Activated naive CD4-positive, alpha-beta T cell treated with anti-CD3 and anti-CD28 coated beads for 36 hours (primary cell): ENCODE measurements at regions not wholly inside any gene's neighbourhood (a gene's known extent, or its start where the extent isn't known, plus 50 kb on each side); places are given as distances from the start of the nearest gene placed in this dataset.

Experiments
- CTCF ChIA-PET: fragments of 350-600 bp; sonication (Branson Sonifier 250); formaldehyde crosslinking; loops from one replicate; lab custom pipeline; 2021; ENCODE audit warnings: antibody characterized with exemption; lab: Charles Lee
- DNase-seq: peaks from one replicate; pipeline ENCODE4 v3.0.0-alpha.2; 2020
- H3K27ac Mint-ChIP-seq: one replicate; pipeline ENCODE4 v1.8.0; 2021; ENCODE audit warnings: mild to moderate bottlenecking, mixed read lengths
- H3K27me3 Mint-ChIP-seq: one replicate; pipeline ENCODE4 v1.8.0; 2021; ENCODE audit warnings: low read depth, mixed read lengths
- H3K36me3 Mint-ChIP-seq: one replicate; pipeline ENCODE4 v1.8.0; 2021; ENCODE audit warnings: low read depth, mixed read lengths
- H3K4me1 Mint-ChIP-seq: one replicate; pipeline ENCODE4 v1.8.0; 2021; ENCODE audit warnings: low read depth, mixed read lengths
- H3K4me3 Mint-ChIP-seq: one replicate; pipeline ENCODE4 v1.8.0; 2021; ENCODE audit warnings: mild to moderate bottlenecking, moderate library complexity, mixed read lengths
- H3K9me3 Mint-ChIP-seq: one replicate; pipeline ENCODE4 v1.8.0; 2021; ENCODE audit warnings: mixed read lengths
- intact Hi-C: fragments of 100-400 bp; cut with micrococcal nuclease; formaldehyde crosslinking; loops from one replicate; pipeline ENCODE4 v1.15.1; 2023

DNA sequence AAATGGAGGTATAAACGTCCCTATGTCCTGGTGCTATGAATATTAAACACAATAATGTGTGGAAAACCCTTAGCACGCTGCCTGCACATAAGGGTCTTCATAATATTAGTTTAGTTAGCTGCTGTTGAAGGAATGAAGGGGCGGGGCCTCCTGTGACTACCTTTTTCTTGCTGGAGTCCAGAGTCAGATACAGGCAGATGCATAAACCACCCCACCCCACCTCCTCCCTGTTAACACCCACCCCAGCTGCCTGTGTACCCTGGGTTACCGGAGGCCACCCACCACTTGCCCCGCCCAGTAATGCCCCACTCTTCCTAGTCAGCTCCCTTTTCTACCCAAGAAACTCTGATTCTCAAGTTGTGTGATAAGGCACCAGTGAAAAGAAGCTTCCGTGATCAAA lies 158.4 kb downstream of the EN1 start:
- Mint-ChIP-seq H3K4me1 (no peaks in the 10 kb centered on the region), H3K27ac (no peak overlapping the region), H3K36me3 (no peaks in the 10 kb centered on the region), H3K27me3 (peaks cover 9% of the 10 kb centered on the region), H3K9me3 (no peaks in the 10 kb centered on the region), H3K4me3 (no peak overlapping the region)
- DNase-seq: no peak
- intact Hi-C loops: no loop called here
- CTCF ChIA-PET: interaction anchor here (0.7 kb wide), 1 partner anchor 29 kb away, joined by 3 read pairs; no protein-coding TSS in a partner anchor

DNA sequence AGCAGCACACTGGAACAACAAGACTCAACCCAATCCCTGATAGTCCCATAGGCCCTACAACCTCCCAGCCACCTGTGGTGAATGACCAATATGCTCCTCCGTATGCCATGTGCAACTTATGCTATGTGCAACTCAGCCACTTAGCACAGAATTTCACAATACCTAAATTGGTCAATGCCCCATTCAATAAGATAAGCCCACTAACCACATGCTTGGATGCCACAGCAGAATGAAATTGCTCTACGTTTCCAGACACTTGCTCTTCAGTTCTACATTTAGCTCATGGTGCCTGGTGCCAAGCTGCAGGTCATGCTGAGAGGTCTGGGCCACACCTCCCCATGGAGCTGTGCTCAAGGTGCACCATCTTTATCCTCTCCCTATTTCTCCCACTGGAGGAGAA lies 159.8 kb downstream of the EN1 start:
- no peaks in the 10 kb centered on the region for H3K9me3 Mint-ChIP-seq
- H3K36me3 Mint-ChIP-seq: no peaks in the 10 kb centered on the region
- CTCF ChIA-PET: no interaction called here
- no peaks in the 10 kb centered on the region for H3K4me1 Mint-ChIP-seq
- H3K4me3 Mint-ChIP-seq: no peak overlapping the region
- H3K27ac Mint-ChIP-seq: no peak overlapping the region
- peaks cover 11% of the 10 kb centered on the region for H3K27me3 Mint-ChIP-seq
- intact Hi-C loops: no loop called here
- DNase-seq: no peak

DNA sequence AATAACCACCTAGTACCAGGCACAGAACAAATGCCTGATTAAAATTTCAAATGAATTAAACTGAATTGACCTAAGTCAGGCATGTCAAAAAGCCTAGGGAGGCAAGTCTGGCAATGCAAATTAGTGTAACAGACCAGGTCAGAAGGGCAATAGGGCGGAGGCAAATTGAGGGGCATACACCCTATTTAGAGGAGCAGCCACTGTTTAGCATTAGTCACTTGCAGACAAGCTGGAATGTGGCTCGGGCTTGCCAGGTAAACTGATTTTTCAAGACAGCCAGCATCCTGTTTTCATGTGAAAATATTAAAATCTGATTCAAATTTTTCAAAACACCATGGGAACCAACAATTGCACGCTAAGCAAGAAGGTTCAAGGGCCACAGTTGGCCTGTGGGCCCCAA lies 160.3 kb downstream of the EN1 start:
- intact Hi-C loops: no loop called here
- Mint-ChIP-seq H3K27ac (no peak overlapping the region), H3K4me3 (no peak overlapping the region), H3K4me1 (no peaks in the 10 kb centered on the region), H3K36me3 (no peaks in the 10 kb centered on the region), H3K9me3 (no peaks in the 10 kb centered on the region), H3K27me3 (peaks cover 8% of the 10 kb centered on the region)
- DNase-seq: no peak
- CTCF ChIA-PET: no interaction called here

DNA sequence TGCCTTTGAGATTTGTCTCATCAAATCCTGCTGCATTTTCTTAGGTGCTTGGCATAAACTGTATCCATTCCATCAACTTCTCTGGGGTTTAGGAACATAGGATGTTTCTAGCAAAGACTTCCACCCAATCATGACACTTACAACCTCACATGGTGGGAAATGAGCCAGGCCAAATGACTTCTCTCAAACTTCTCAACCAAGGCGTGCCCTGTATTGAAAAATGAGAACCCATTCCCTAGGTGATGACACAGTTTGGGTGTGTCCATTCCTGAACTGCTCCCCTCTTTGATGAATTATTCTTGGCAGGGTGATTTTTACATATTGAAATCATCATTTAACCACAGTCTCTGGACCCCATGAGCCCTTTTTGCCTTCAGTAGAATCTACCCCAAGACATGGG lies 161.1 kb downstream of the EN1 start:
- CTCF ChIA-PET: no interaction called here
- Mint-ChIP-seq H3K9me3 (no peaks in the 10 kb centered on the region), H3K27ac (no peak overlapping the region), H3K4me3 (no peak overlapping the region), H3K27me3 (peaks cover 4% of the 10 kb centered on the region), H3K36me3 (no peaks in the 10 kb centered on the region), H3K4me1 (no peaks in the 10 kb centered on the region)
- no peak for DNase-seq
- intact Hi-C loops: no loop called here

DNA sequence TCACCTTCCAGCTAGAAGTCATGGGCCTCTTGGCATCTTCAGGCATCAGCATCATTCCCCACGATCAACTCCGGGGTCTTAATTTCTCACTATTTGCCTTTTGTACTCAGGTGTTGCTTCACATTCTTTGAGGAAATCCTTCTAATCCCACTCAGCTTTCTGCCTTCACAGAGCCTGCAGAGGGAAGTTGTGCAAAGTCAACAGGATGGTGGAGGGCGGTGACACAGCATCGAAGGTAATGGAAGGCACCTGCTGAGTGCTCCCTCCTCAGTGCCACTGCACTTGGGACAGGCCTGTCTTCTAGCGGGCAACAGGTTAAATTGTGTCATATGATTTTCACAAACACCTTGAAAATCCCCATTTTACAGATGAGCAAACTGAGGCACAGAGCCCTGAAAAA lies 164.0 kb downstream of the EN1 start:
- Mint-ChIP-seq H3K36me3 (no peaks in the 10 kb centered on the region), H3K27ac (no peak overlapping the region), H3K27me3 (peaks cover 10% of the 10 kb centered on the region), H3K4me1 (no peaks in the 10 kb centered on the region), H3K4me3 (no peak overlapping the region), H3K9me3 (no peaks in the 10 kb centered on the region)
- intact Hi-C loops: no loop called here
- no peak for DNase-seq
- CTCF ChIA-PET: no interaction called here

DNA sequence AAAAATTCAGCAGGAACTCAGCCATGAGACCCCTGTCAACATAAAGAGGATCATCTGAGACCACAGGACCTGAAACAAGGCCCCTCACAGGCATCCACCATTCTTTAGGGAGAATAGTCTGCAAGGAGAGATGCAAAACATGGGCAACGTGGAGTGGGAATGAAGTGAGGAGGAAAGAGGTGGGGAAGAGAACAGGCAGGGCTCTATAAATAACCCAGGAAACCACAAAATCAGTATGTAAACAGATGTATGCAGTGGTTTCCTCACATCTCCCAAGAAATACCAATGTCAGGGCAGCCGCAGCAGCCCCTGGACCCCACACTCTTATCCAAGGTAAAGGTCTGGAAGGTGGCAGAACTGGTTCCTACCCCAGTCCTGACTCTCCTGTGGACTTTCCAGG lies 168.5 kb downstream of the EN1 start:
- H3K4me3 Mint-ChIP-seq: no peak overlapping the region
- DNase-seq: no peak
- H3K9me3 Mint-ChIP-seq: no peaks in the 10 kb centered on the region
- CTCF ChIA-PET: no interaction called here
- intact Hi-C loops: no loop called here
- no peaks in the 10 kb centered on the region for H3K36me3 Mint-ChIP-seq
- no peak overlapping the region for H3K27ac Mint-ChIP-seq
- peaks cover 10% of the 10 kb centered on the region for H3K27me3 Mint-ChIP-seq
- H3K4me1 Mint-ChIP-seq: no peaks in the 10 kb centered on the region

DNA sequence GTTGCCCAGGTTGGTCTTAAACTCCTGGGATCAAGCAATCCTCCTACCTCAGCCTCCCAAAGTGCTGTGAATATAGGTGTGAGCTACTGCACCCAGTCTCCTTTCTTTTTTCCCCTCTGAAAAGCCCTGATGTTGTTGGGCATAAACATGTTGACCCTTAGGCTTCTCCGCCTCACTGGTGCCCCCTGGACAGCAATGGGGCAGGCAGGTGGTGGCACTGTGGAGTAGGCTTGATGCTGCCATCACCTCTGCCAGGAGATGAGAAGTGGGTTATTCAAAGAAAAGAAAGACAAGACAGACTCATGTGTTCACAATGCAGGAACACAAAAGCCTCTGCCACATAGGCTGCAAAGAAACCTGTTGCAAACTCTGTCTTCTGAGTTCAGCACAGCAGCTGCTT lies 169.9 kb downstream of the EN1 start:
- Mint-ChIP-seq H3K4me1 (no peaks in the 10 kb centered on the region), H3K27me3 (peaks cover 9% of the 10 kb centered on the region), H3K9me3 (no peaks in the 10 kb centered on the region), H3K27ac (no peak overlapping the region), H3K36me3 (no peaks in the 10 kb centered on the region), H3K4me3 (no peak overlapping the region)
- DNase-seq: no peak
- intact Hi-C loops: no loop called here
- CTCF ChIA-PET: interaction anchor here (1.2 kb wide), 1 partner anchor 178 kb away, joined by 3 read pairs; no protein-coding TSS in a partner anchor

DNA sequence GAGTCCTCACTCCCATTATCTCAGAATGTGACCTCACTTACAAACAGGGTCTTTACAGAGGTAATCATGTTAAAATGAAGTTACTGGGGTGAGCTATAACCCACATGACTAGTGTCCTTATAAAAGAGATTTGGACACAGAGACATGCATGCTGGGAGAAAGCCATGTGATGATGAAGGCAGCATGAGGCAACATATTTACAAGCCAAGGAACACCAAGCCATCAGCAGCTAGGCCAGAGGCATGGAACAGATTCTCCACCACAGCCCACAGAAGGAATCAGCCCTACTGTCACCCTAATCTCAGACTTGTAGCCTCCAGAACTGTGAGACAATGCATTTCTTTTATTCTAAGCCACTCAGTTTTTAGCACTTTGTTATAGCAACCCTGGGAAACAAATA lies 171.9 kb downstream of the EN1 start:
- Mint-ChIP-seq H3K27me3 (peaks cover 6% of the 10 kb centered on the region), H3K9me3 (no peaks in the 10 kb centered on the region), H3K4me1 (no peaks in the 10 kb centered on the region), H3K27ac (no peak overlapping the region), H3K36me3 (no peaks in the 10 kb centered on the region), H3K4me3 (no peak overlapping the region)
- no peak for DNase-seq
- CTCF ChIA-PET: interaction anchor here (1.0 kb wide), 1 partner anchor 15 kb away, joined by 3 read pairs; no protein-coding TSS in a partner anchor
- intact Hi-C loops: no loop called here

DNA sequence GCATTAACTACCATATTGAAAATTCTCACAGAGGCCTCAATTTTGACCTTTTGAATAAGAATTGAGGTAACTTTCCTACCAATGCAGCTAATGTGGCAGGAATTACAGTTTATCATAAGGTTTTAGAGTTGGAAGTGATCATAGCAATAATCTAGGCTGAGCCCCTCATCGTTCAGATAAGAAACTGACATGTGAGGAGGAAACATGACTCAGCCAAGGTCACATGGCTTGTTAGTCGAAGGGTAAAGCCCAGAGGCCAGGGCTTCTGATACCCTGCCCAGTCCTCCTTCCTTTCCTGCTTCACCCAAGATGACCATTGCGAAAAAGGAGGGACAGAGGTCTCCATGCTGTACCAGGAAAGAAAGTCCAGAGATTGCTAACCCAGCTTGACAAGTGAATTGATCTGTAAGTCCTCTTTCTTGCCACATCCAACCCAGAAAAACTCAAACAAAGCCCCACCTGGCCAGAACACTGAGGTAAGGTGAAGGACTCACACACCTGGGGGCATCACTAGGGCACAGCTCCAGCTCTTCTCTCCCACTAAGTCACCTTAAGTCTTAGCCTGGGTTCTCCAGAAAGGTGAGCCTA lies 174.8 kb downstream of the EN1 start:
- Mint-ChIP-seq H3K36me3 (no peaks in the 10 kb centered on the region), H3K4me3 (no peak overlapping the region), H3K9me3 (no peaks in the 10 kb centered on the region), H3K27ac (no peak overlapping the region), H3K4me1 (no peaks in the 10 kb centered on the region), H3K27me3 (no peaks in the 10 kb centered on the region)
- CTCF ChIA-PET: interaction anchor here (0.6 kb wide), 1 partner anchor 182 kb away, joined by 3 read pairs; no protein-coding TSS in a partner anchor
- no peak for DNase-seq
- intact Hi-C loops: no loop called here

DNA sequence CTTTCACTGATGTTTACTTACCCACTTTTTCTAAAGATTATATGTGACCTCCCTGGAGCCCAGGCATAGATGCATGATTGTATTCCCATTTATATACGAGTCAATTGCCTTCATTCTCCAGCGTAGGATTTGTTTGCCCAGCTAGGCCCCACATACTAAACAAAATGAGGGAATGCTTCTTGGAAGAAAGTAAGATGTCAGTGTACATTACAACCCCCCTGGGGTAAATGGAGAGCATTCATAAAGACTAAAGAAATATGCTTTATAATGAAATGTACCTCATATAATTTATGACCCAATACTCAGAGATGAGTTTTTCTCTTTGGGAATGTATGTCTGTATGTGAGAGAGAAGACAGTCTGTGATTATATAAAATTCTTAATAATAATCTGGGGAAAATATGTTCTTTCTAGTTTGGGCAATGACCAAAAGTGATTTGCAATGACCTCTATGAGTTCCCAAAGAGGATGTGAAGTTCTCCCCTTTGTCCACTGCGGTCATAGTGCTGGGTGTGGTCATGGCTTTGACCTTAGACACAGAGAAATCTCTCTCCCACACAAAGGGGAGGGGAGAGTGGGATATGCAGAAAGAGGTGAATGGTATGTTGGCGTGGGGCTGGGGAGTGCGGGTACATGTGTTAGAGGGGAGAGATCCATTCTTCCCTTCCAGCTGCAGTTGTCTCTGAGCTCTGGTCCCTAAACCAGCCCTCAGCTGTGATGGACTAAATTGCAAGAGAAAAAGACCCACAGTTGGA lies 175.6 kb downstream of the EN1 start:
- intact Hi-C loops: no loop called here
- Mint-ChIP-seq H3K27ac (no peak overlapping the region), H3K36me3 (no peaks in the 10 kb centered on the region), H3K4me1 (no peaks in the 10 kb centered on the region), H3K27me3 (no peaks in the 10 kb centered on the region), H3K9me3 (no peaks in the 10 kb centered on the region), H3K4me3 (no peak overlapping the region)
- DNase-seq: no peak
- CTCF ChIA-PET: no interaction called here

DNA sequence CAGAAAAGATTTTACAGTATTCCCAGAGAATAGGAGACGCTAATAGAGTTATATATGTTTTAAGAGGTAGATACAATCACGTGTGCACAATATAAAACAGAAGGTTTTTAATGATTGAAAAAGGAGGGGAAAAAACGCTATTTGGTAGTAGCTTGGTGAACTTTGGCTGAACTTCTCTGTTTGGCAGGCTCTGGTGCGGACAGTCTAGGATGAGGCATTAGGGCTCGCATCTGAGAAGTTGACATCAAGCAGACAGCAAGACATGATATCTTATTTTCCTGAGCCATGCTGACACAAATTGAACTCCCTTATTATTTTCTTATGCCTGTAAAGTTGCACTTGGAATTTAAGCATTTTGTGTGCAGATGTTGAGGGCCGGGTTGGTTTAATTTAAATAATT lies 176.6 kb downstream of the EN1 start:
- CTCF ChIA-PET: no interaction called here
- intact Hi-C loops: no loop called here
- H3K4me3 Mint-ChIP-seq: no peak overlapping the region
- H3K27me3 Mint-ChIP-seq: peaks cover under 1% of the 10 kb centered on the region
- no peak overlapping the region for H3K27ac Mint-ChIP-seq
- no peaks in the 10 kb centered on the region for H3K36me3 Mint-ChIP-seq
- H3K4me1 Mint-ChIP-seq: no peaks in the 10 kb centered on the region
- H3K9me3 Mint-ChIP-seq: no peaks in the 10 kb centered on the region
- no peak for DNase-seq

DNA sequence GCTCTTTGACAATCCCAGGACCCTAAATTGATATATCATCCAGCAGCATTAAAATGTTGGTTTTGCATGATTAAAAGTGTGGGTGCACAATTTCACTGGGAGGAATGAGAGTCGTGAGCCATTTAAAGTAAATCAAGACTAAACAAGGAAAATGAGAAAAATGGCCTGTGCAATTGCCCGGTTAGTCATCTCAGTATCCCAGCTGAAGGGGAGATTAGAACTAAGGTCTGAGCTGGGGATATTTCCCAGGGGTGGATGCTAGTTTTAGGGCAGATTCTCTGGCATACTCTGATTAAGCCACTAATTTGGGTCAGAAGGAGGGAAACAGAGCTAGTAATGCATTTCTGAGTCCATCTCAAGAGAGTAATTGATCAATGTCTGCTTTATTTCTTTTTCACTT lies 177.2 kb downstream of the EN1 start:
- DNase-seq: no peak
- Mint-ChIP-seq H3K4me1 (no peaks in the 10 kb centered on the region), H3K27ac (no peak overlapping the region), H3K9me3 (no peaks in the 10 kb centered on the region), H3K36me3 (no peaks in the 10 kb centered on the region), H3K4me3 (no peak overlapping the region), H3K27me3 (peaks cover 3% of the 10 kb centered on the region)
- intact Hi-C loops: no loop called here
- CTCF ChIA-PET: interaction anchor here (0.6 kb wide), 1 partner anchor 14 kb away, joined by 3 read pairs; no protein-coding TSS in a partner anchor

DNA sequence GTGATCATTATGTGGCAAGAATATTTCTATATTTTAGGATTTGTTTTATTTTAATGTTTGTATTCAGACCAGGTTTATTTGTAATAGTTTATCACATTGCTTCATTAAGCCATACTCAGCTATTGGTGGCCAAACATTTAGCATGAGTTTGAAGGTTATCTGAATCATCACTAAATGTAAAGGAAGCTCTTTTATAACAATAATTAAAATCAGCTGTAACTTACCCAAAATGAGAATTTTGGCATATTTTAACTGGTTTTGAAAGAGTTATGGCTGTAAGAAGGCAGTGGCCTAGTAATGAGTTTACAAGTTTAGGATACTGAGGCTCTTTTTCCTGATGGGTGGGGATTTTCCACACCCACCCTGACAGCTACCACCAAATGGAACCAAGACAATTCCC lies 177.8 kb downstream of the EN1 start:
- H3K27me3 Mint-ChIP-seq: peaks cover 3% of the 10 kb centered on the region
- no peak overlapping the region for H3K4me3 Mint-ChIP-seq
- intact Hi-C loops: no loop called here
- CTCF ChIA-PET: interaction anchor here (0.6 kb wide), 1 partner anchor 15 kb away, joined by 3 read pairs; no protein-coding TSS in a partner anchor
- H3K36me3 Mint-ChIP-seq: no peaks in the 10 kb centered on the region
- H3K9me3 Mint-ChIP-seq: no peaks in the 10 kb centered on the region
- no peaks in the 10 kb centered on the region for H3K4me1 Mint-ChIP-seq
- no peak overlapping the region for H3K27ac Mint-ChIP-seq
- DNase-seq: no peak
